A673 (cell line): ENCODE measurements at regions not wholly inside any gene's neighbourhood (a gene's known extent, or its start where the extent isn't known, plus 50 kb on each side); places are given as distances from the start of the nearest gene placed in this dataset.

Experiments used
- CTCF ChIP-seq: fragments of 300-800, 200-600 bp; sonication (generic); conservative IDR thresholded peaks from 2 replicates; pipeline ENCODE4 v1.5.1; 2017; ENCODE audit warnings: low read depth, mild to moderate bottlenecking, antibody characterized with exemption, low read length, moderate library complexity, mixed read lengths
- EZH2 ChIP-seq: fragments of 200-600 bp; sonication (generic); IDR thresholded peaks from 2 replicates; pipeline ENCODE4 v1.6.1; 2017; ENCODE audit warnings: borderline replicate concordance, low read depth, mild to moderate bottlenecking, mixed read lengths, antibody characterized with exemption, low read length; ENCODE audit not compliant: poor library complexity, severe bottlenecking

- TF ChIP-seq CTCF (no peak), EZH2 (no peak)
These were observed 95.3 kb downstream of the RBM43 start for GRCh38 chr2:151166410-151166809.
